ENCODE measurements at regions not wholly inside any gene's neighbourhood (a gene's known extent, or its start where the extent isn't known, plus 50 kb on each side); places are given as distances from the start of the nearest gene placed in this dataset.

GRCh38 chr2:66824926-66825325, 390.0 kb downstream of the MEIS1 start:
- TF ChIP-seq POLR2A (IDR thresholded peaks at IDR 0.05; ENCODE audit: low read depth, low read length), result no peak
- TF ChIP-seq CTCF (conservative IDR thresholded peaks at IDR 0.05; ENCODE audit: low read depth, low read length), result no peak
- TF ChIP-seq CHD1 (IDR thresholded peaks at IDR 0.05; ENCODE audit: low read depth, low read length), result no peak
- TF ChIP-seq RFX5 (IDR thresholded peaks at IDR 0.05; ENCODE audit: low read depth, low read length), result no peak
- TF ChIP-seq RAD21 (IDR thresholded peaks at IDR 0.05; ENCODE audit: low read length), result no peak
- no peak for TF ChIP-seq MAFK (IDR thresholded peaks at IDR 0.05; ENCODE audit: low read depth, low read length)
- no peak for TF ChIP-seq ELK1 (IDR thresholded peaks at IDR 0.05; ENCODE audit: borderline replicate concordance, low read depth, low read length)
- no peak for TF ChIP-seq MAZ (IDR thresholded peaks at IDR 0.05; ENCODE audit: borderline replicate concordance, low read depth, low read length)
- TF ChIP-seq USF2 (IDR thresholded peaks at IDR 0.05; ENCODE audit: low read depth, low read length), result no peak
- no peak for TF ChIP-seq MXI1 (IDR thresholded peaks at IDR 0.05; ENCODE audit: borderline replicate concordance, low read depth, low read length)
- no peak for TF ChIP-seq SMC3 (IDR thresholded peaks at IDR 0.05; ENCODE audit: low read depth, low read length)
- TF ChIP-seq BHLHE40 (IDR thresholded peaks at IDR 0.05; ENCODE audit: low read depth, low read length), result no peak
- TF ChIP-seq CEBPB (IDR thresholded peaks at IDR 0.05; ENCODE audit: low read depth, low read length), result no peak

All from IMR-90 (cell line).